Fibroblast of skin of left biceps (primary cell): ENCODE measurements at regions not wholly inside any gene's neighbourhood (a gene's known extent, or its start where the extent isn't known, plus 50 kb on each side); places are given as distances from the start of the nearest gene placed in this dataset.
"Not testable (repeated sequence)": the region's sequence is repeated elsewhere in the genome, so short reads cannot be mapped to it uniquely, and the experiment has no call there.

Source experiments
- DNase-seq, 2 experiments: peaks; one replicate each; pipeline ENCODE4 v3.0.0-alpha.2; 2013; ENCODE audit warnings: low read depth in 2 of 2

GRCh38 chr14:58752771-58753201 lies 115.0 kb downstream of the DACT1 start:
- DNase-seq = no peak

DNA sequence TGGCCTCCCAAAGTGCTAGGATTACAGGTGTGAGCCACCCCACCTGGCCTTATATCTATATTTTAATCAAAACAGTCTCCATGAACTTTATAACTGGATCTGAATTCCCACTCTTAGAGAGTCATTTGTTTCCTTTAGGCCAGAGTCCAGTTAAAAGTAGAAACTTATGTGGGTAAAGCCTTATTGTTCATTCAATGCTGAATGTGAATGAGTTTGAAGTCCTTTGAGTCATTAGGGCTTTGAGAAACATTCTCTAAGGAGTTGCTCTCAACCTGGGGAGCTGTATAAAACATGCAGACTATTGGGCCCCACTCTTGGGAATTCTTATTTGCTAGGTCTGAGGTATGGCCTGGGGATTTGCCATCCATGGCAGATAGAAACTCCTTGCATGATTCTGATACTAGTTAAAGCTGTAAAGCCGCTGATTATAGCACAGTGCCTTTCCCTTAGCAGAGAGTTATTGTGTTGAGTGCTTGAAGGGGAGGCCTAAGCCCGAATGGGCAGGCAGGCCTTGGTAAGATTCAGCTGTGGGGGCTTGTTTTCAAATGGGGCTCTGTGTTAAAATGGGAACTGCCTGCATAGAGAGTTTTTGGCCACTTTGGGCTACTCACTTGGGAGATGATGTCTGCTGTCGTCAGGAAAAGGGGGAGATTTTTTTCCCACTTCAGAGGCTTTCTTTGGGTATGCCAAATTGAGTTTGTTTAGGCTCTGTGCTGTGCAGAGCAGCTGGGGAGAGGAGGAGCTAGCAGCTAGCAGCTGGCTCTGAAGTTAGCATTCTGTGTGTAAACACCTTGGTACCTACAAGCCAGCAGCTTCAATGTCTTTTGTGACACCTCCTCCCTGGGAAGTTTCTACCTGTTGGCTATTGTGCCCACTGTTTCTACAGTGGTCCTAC lies 117.5 kb downstream of the DACT1 start:
- no peak for DNase-seq

- no peak for DNase-seq
Measured at GRCh38 chr14:58760121-58760520, 122.4 kb downstream of the DACT1 start.

- DNase-seq = no peak
Measured at GRCh38 chr14:58762629-58763028, 124.9 kb downstream of the DACT1 start.

DNA sequence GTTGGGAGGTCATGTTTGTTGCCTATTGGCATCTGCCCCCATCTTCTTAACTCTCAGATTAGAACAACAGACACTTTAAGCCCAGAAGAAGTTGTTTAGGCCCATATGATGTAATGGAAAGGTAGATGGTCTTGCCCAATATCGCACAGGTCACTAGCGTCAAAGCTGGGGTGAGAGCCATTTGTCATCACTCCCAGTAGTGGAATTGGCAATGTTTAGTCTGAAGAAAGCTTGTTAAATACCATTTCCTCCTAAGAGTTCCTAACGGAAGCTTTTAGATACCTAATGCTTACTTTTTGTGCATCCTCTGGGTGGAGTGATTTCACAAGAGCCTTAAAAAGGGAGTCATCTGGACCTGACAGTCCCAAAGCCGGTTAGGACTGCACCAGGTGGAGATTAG lies 125.4 kb downstream of the DACT1 start:
- DNase-seq = no peak

DNA sequence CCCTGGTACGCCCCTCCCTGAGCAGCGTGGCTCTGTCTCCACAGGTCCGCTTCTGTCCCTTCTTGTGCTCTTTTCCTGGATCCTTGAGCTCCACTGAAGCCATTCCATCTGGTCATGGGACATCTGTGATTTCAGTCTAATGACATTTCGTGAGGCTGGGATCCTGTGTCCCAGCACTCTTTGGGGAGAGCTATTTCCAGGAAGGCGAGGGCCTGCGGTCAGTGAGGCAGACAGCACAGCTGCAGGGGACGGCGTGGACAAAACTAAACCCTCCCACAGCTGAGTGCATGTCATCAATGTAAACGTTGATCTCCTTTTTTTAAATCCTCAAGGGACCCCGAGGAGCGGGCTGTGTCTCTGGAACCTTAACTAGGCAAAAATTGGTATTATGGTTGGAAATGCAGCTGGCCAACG lies 127.7 kb downstream of the DACT1 start:
- DNase-seq = no peak

DNA sequence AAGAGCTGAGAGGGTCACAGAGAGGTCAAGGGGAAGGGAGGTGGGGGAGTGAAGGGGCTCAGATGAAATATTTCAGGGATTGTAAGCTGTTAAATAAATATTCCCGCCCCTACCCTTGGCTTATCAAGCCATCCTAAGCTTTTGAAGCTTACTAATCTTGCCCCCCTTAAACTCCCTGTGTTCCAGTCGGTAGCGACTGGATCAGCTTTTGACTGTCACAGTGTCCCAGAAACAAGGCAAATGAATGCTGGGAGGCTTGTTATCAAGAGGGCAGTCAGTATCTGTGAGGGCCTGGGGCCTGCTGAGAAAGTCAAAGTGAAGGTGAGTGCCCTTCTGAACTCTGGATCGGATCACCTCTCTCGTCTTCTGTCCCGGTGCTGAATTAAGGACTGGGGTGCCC lies 128.1 kb downstream of the DACT1 start:
- DNase-seq = no peak

DNA sequence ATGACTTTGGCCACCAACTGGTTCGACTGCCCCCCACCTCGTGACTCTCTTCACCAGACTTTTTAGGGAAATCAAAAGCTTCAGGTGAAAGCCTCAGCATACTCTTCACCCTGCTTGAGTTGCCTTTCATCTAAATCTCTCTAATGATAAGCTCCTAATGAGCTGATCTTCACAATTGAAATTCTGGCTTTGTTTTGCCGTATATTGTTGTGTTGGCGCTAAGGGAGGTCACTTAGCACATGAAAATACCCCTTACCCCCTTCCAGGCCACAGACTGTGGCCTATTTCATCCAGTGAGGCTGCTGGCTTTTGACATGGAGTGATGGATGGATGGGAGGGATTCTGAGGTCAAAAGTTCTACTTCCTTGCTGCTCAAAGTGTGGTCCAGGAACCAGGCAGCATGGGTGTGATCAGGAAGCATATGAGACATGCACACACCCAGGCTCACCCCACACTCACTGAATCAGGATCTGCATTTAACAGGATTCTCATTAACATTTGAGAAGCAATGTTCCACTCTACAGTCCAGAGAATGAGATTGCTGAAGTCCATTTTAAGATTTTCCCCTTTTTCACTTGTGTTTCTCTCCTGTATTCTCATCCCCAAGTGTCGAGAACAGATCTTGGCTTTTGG lies 131.4 kb downstream of the DACT1 start:
- DNase-seq = no peak

DNA sequence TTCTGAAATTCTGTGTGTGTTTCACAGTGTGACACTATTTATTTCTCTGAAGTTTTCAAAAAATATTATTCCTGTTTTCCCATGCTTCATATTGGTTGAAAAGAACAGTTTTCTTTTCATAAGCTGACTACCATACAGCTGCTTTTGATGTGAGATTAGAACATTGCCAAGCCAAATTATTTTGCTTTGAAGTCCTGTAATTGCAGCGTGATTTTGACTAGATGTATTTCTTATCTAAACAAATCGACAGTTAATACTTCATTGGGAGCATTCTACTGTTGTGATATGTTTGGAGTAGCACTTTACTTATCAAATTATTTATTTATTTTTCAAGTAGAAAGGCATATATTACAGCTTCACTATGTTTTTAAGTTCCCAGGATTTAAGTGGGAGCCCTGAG lies 132.0 kb downstream of the DACT1 start:
- no peak for DNase-seq

GRCh38 chr14:58770491-58770982 lies 132.8 kb downstream of the DACT1 start:
- no peak for DNase-seq

DNA sequence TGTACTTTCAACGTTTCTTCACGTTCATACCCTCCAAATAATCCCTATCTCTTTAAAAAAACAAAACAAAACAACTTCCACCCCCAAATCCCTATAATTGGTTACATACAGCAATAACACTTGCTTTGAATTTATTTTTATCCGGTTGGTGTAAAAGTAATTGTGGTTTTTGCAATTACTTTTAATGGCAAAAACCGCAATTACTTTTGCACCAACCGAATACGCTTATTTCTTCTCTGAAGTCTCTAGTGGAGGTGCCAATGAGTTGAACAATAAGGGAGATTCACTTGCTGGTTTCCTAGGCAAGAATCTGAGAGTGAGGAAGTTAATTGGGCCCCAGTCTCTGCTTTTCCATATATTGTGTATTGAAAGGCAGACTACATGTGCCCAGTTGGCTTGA lies 133.3 kb downstream of the DACT1 start:
- DNase-seq = no peak

- DNase-seq = no peak
Measured at GRCh38 chr14:58772116-58772515, 134.4 kb downstream of the DACT1 start.

- DNase-seq = no peak
Measured at GRCh38 chr14:58772794-58773620, 135.2 kb downstream of the DACT1 start.

DNA sequence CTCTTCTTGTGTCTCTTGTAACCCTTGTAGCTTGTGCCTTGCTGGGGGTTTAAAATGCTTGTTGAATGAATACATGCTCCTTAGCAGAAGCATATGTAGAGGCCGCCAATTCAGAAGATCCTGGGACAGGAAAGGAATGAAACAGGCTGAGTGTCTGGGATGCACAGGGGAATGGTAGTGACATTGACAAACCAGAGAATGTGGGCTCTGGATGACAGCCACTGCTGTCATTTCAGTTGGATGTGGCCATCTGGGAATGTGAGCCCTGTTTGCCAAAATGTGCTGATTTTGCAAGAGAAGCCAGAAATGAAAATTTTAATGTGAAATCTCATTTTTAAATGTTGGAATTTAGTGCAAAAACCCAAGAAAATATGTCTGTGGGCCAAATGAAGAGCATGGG lies 136.8 kb downstream of the DACT1 start:
- DNase-seq = no peak

DNA sequence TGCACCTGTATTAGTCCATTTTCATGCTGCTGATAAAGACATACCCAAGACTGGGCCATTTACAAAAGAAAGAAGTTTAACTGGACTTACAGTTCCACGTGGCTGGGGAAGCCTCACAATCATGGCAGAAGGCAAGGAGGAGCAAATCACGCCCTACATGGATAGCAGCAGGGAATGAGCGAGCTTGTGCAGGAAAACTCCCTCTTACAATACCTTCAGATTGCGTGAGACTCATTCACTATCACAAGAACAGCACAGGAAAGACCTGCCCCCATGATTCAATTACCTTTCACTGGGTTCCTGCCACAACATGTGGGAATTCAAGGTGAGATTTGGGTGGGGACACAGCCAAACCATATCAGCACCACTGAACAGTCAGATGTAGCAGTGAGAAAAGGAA lies 137.4 kb downstream of the DACT1 start:
- not testable (repeated sequence) for DNase-seq

GRCh38 chr14:58776516-58776915 lies 138.8 kb downstream of the DACT1 start:
- no peak for DNase-seq

DNA sequence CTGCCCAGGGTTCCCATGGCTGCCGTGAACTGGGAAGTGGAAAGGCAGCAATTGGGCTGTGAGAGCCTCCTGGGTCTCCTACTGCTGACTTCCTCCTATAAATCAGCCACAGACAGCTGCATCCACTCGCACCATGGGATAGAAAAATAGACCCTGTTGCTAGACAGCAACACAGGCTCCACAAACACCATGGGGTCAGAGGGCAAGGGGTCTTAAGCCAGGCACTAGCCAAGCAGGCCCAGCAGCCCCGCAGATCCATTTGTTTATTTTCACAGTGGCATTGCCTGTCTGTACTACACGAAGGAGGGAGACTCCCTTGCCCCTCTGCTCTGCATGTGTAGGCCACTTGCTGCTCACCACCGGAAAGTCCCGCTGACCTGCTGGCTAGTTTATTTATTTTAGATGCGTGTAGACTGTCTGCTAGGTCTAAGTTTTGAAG lies 139.8 kb downstream of the DACT1 start:
- no peak for DNase-seq

GRCh38 chr14:58778202-58778601 lies 140.4 kb downstream of the DACT1 start:
- DNase-seq = no peak

GRCh38 chr14:58779376-58779775 lies 141.6 kb downstream of the DACT1 start:
- no peak for DNase-seq

DNA sequence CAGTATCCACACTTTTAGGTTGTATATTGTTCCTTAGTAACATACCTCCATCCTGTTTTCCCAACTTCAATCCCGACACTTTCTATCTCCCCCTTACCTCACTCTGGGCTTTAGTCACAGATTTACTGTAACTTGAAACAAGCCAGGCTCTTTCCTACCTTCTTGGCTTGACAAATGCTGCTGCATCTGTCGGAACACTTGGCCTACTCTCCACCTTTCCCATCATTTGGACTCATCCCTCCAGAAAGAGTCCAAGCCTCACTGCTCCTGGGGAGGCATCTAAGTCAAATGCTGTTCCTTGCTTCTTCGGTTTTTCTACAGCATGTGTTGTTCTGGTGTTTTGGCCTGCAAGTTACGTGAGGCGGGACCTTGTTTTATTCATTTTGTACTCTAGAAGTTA lies 142.4 kb downstream of the DACT1 start:
- DNase-seq = no peak

GRCh38 chr14:58780605-58781004 lies 142.8 kb downstream of the DACT1 start:
- no peak for DNase-seq

DNA sequence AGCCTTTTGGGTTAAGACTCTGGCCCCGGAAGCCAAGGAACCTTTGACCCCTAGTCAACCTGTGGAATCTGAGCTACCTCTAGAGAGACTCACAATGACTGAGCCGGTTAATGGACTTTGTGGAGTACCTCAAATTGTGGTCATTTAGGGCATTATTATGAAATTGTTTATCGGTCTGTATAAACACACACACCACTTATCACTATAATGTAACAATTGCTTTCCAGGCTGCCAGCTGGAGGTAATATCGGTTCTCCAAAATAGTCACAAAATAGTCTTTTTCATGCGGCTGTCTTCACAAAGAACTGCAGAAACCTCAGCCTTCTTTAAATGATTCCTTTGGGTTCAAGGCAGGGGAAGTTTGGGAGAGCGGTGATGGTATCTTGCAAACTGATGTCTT lies 144.2 kb downstream of the DACT1 start:
- no peak for DNase-seq
